ENCODE measurements at regions not wholly inside any gene's neighbourhood (a gene's known extent, or its start where the extent isn't known, plus 50 kb on each side); places are given as distances from the start of the nearest gene placed in this dataset.
"Not testable (repeated sequence)": the region's sequence is repeated elsewhere in the genome, so short reads cannot be mapped to it uniquely, and the experiment has no call there.

DNA sequence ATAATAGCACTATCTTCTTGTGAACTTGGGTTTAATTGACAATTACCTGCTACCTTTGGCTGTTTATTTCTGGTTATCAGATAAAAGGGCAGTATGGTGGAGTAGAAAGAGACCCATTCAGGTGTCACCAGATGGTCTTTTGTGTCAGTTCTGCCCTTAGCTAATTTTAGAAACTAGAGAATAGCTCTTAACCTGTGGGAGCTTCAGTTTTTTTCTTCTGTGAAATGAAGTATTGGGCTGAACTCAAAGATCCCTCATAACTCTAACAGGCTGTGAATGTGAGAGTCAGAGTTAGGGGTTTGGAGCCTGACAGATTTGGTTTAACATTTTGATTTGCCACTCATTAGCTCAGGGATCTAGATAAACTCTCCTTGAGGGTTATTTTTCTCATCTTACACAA is 335.2 kb downstream of the PPP1R2C start:
- no peak for DNase-seq

DNA sequence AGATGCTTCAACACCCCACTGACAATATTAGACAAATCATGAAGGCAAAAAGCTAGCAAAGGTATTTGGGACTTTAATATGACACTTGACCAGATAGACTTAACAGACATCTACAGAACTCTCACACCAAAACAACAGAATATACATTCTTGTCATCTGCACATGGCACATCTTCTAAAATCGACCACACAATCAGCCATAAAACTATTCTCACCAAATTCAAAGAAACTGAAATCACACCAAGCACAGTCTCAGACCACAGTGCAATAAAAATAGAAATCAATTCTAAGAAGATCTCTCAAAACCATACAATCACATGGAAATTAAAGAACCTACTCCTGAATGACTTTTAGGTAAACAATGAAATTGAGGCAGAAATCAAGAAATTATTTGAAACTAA is 340.8 kb downstream of the PPP1R2C start:
- DNase-seq = no peak

DNA sequence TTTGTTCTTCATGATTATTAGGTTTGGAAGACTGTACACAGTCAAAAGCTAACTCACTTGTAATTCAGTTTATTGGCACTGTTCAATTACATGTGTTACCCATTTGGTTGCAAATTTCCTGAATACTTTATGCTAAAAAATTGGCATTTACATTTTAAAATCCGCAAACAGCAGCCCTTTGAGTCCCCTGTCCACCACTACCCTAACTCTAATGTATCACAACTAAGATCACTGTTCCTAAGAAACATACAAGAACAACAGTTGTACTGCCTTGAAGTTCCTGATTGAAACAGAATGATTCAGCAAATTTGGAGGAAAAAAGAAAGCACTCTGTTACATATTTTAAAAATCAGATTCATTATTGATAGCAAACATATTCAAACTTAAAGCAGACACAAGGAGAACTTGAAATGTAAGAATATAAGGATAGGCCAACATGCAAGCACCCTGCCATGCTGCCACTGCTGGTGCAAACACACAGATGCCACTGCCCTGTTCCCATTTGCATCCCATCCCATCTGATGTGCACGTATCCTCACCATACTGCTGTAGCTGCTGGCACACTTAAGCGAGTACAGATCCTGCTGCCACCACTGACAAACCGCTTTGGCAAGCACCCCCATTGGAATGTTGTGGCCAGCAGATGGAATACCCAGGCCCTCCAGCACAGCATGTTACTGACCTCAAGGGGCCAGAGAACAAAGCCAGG is 343.4 kb downstream of the PPP1R2C start:
- DNase-seq = no peak

DNA sequence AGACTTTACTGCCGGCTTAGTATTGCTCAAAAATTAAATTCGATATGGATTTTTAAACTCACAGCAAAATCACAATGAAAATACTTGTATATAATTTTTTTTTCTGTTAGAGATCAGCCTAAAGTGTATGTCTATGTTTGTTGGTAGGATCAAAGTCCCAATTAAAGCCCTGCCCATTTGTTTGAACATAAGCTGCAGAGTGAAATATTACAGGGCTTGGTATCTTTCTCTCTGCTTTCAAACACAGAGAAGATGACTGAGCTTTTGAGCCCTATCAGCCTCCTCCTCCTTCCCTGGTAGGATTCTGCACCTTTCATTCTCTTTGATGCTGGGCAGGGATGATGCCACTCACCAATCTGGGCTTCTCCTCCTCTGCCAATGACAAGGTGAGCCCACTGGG is 345.4 kb downstream of the PPP1R2C start:
- no peak for DNase-seq

DNA sequence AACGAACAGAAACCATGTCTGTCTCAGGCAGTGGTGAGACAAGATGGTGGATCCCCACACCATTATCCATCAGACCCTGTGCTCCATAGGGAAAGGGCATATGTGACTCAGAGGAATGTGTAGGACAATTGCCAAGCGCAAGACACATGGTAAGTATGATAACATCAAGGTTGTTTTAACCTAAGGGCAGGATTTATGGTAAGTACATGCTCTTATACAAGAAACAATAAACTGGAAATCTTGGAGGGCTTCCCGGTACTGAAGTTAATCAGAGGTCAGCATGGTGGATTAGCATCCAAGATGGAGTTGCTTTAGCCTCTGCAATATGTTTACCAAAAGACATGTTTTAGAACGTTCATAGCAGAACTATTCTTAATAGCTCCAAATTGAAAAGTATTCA is 355.0 kb downstream of the PPP1R2C start:
- no peak for DNase-seq

DNA sequence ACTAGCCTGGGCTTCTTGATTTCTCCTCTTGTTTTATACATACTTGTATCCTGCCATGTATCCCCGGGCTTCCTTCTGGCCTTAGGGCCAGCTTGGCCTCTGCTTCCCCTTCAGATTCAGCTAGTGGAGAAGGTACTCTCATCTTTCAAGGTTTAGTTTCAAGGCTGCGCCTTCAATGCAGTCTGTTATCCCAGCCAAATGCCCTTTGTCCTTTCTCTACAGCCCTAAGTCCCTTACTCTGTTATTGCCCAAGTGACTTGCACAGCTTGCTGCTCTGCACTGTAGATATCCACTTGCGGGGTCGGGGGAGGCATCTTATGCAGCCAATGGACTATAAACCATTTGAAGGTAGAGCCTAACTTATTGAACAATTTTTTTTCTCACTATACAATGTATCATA is 357.5 kb downstream of the PPP1R2C start:
- DNase-seq = no peak

DNA sequence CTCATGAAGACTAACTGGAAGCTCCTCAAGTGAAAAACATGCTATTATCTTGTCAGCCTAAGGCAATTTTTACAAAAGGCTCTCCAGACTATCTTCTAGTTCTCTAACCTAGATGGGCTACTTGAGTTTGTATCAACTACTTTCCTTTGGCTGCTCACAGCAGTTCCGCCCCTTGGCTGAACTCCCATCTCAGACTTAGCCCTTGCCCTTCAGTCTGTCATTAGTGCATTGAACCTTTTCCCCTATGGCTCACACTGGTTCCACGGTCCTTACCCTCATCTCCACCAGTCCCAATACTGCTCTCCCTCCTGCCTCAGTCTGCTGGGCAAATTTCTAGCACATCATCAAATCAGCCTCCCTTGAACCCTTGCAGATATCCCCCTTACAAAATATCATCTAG is 362.3 kb downstream of the PPP1R2C start:
- DNase-seq = no peak

DNA sequence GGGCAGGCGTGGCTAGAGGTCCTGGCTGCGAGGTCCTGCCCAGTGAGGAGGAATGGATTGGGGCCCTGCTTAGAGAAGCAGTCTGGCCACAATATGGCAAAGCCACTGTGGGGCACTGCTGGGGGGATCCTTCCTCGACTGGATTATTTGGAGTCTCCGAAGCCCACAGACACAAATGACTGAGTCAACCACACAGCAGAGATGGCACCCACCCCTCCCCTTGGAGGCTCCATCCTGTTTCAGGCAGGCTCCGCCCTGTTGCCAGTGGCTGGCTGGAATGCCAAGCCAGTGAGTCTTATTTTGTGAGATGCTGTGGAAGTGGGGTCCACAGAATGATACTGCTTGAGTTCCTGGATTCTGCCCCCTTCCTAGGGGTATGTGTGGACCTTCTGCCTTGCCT is 363.9 kb downstream of the PPP1R2C start:
- DNase-seq = no peak

DNA sequence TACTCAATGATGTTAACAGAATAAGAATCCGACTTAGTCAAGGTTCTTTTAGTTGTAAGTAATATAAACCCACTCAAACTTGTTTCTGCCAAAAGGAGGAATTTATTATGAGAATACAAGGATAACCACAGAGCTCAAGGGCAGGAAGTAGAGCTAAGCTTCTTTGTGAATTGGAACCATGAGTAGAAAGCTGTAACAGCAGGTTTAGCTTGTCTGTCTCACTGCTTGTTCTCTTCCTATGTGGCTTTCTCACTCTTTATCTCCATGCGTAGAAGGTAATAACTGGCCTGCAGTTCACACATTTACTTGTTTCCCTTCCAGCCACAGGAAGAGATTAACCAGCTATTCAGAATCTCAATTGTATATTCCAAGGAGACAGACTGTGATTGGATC is 378.3 kb downstream of the PPP1R2C start:
- no peak for DNase-seq

DNA sequence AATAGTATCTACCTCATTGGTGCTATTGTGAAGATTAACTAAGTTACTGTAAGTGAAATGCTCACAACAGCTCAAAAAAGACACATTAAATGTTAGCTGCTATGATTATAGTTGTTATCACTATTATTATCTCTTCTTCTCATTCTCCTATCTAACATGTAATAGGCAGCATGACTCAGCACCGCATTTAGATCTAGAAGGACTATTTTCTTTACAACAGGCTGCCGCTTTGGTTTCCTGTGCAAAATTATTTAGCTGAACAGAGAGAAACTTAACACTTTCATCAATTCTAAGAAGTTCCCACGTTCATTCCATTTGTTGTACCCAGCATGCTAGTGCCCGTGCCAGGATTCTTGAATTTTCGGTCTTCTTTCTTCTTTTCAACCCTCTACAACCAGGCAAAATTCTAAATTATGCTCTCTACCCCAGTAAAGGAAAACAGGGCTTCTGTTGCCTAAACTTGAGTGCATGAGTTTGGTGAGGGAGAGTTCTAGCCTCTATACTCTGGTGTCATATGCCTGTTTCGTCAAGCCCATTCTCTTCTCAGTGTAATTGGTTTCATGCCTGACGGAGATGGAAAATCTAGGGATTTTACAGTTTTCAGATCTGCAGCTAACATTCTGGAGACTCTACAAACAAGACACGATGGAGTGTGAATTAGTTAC is 378.9 kb downstream of the PPP1R2C start:
- DNase-seq = no peak

DNA sequence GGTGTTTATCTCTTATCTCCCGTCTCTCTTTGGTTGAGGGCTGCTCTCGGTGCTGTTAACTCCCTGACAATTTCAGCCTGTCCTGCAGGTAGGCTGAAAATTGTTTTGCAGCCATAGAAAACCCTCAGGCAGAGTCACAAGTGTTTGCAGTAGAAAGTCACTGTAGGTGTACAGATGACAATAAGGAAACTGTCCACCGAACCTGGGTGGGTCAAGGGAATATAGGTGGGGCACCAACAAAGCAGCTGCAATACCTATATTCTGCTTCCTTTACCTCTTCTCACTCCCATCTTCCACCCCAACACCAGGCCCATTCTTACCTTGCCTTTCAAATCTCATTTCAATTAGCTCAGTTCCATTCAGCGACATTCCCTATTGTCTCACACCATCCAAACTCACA is 381.8 kb downstream of the PPP1R2C start:
- no peak for DNase-seq

DNA sequence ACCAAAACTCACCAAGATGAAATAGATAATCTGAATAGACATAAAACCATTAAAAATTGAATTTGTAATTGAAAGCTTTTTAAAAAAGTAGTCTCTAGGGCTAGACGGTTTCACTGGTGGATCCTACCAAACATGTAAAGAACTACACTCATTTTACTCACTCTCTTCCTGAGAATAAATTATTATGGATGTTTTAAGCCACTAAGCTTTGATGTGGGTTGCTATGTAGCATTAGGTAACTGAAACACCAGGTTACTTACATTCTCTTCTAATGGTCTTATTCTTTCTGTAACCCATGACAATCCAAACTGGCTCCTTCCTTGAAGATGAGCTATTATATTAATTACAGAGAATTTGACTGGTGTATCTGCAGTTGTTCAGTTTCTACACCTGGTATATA is 385.1 kb downstream of the PPP1R2C start:
- DNase-seq = no peak

DNA sequence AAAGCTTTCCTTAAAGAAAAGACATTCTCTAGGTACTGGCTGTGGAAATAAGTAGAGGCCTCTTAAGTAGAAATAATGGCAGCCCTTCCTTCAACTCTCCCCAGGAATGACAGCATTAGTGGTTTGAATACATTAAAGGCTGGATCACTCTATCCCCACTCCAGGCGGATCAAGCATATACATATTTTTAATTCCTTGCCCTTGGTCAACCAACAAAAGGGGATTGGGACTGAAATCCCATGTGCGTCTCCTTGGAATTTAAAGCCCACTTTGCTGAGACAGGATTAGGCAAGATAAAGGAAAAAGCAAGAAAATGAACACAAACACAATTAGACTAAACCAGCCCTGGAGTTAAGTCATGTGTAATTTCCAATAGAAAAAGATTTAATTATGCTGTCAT is 391.3 kb downstream of the PPP1R2C start:
- DNase-seq = no peak

DNA sequence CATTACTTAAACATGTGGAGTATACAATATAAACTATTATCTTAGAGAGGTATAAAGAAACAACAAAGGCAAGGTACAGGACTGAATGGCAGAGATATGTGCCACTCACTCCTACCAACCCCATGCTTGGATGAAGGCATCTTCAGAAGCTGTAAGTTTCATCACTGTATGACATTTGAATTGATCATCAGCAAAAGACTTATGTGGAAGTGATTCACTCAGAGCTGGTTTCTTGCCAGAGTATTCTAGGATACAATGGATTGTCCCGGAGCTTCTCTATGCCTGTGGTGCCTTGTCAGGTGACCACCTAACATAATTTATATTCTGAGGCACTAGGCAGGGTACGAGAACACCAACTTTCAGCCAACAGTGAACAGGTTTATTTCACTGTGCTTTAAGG is 392.2 kb downstream of the PPP1R2C start:
- DNase-seq = no peak

DNA sequence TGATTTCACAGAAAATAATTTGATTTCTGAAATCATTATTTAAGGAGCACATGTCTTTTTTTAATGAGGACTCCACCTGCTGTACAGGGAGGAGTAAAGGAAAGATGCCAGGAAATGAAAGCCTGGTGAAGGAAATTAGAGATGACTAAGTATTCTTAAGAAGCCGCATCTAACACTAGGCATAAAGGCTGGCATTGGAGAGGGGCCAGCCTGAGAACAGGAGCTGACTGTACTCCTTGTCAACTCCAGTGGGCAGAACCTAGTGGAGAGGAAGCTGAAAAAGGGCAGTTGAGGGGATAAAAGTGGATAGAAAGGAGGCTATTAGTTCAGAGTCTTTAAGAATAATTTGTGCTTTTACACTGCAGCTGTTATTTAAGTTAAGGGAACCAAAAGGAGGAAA is 393.0 kb downstream of the PPP1R2C start:
- DNase-seq = no peak

DNA sequence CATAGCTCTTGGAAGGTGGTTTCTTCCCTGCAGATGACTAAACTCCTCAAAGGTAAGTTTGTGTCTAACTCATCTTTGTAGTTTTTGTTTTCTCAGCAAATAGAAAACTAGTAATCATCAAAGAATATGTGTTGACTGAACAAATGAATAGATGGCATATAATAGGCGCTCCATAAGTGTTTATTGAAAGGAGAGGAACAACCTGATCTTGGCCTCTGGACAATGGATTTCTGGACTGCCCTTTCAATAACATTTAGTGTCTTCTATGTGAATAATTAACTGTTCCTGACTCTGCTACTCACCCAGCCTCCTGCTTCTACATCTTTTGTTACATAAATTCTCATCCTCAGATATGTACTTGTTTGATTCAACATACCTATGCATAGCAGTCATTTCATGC is 399.1 kb downstream of the PPP1R2C start:
- no peak for DNase-seq

DNA sequence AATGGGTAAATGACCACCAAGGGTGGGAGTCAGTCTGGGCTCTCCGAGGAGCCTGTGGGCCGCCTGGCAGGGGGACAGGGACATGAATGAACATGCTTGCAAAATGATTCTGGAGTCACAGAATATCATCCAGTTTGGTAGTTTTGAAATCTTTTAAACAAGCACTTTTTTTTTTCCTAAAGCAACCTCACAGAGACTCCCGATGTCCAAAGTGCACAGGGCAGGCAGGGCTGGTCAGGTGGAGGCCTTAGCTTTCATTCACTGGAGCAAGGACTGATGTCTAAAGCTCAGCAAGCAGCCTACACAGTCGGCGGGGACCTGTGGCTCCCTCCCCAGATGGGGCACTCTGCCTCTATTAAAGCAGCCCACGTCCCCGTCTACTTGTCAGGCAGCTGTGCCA is 402.9 kb downstream of the PPP1R2C start:
- DNase-seq = no peak

DNA sequence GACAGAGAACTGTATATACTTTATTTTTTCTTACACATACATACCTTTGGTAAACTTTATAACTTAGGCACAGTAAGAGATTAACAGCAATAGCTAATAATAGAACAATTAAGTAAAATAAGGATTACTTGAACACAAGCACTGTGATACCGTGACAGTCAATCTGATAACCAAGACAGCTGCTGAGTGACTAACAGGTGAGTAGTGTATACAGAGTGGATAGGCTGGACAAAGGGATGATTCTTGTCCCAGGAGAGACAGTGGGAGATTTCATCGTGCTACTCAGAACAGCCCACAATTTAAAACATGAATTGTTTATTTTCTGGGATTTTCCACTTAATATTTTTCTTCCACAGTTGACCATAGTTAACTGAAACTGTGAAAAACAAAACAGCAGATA is 411.8 kb downstream of the PPP1R2C start:
- no peak for DNase-seq

DNA sequence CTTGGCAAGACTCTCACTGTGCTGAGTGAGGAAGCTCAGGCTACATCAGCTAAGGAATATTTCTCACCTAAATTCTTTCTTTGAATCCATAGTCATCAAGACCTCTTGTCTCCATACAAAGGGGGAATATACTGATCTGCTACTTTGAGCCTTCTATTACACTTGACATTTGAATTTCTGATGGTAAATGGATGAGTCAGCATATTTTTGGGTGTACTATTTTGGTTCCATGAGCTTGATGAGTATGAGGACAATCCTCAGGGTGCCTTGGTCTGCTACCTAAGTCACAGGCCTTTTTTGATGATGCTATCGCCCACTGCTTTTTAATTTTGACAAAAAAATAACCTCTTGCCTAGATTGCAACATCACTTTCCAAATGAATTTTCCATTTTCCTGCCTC is 415.7 kb downstream of the PPP1R2C start:
- no peak for DNase-seq

DNA sequence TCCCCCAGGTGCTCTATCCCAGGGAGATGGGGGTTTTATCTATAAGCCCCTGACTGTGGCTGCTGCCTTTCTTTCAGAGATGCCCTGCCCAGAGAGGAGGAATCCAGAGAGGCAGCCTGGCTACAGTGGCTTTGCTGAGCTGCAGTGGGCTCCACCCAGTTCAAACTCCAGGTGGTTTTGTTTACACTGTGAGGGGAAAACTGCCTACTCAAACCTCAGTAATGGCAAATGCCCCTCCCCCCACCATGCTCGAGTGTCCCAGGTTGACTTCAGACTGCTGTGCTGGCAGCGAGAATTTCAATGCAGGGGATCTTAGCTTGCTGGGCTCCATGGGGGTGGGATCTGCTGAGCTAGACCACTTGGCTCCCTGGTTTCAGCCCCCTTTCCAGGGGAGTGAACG is 419.6 kb upstream of the CASK start:
- not testable (repeated sequence) for DNase-seq

Measured in renal pelvis (tissue), 1 donor.